HCT116 (cell line): ENCODE measurements at regions not wholly inside any gene's neighbourhood (a gene's known extent, or its start where the extent isn't known, plus 50 kb on each side); places are given as distances from the start of the nearest gene placed in this dataset.

Experiments used
- ATF3 ChIP-seq: IDR thresholded peaks from 2 replicates; pipeline ENCODE4 v1.6.1; 2012
- EZH2 ChIP-seq: fragments of 200-600 bp; sonication (generic); IDR thresholded peaks from 2 replicates; pipeline ENCODE4 v1.6.1; 2017; ENCODE audit warnings: antibody characterized with exemption, mixed run types
- EZH2phosphoT487 ChIP-seq: fragments of 200-600 bp; IDR thresholded peaks from 2 replicates; pipeline ENCODE4 v1.6.1; 2018; ENCODE audit warnings: antibody characterized with exemption, borderline replicate concordance
- JUND ChIP-seq: IDR thresholded peaks from 2 replicates; pipeline ENCODE4 v1.6.1; 2012
- POLR2A ChIP-seq: IDR thresholded peaks from 2 replicates; pipeline ENCODE4 v1.7.0; 2011; ENCODE audit warnings: borderline replicate concordance; ENCODE audit not compliant: insufficient read depth, insufficient read length; ENCODE audit errors: extremely low read depth
- POLR2AphosphoS5 ChIP-seq: IDR thresholded peaks from 2 replicates; pipeline ENCODE4 v1.6.1; 2011; ENCODE audit warnings: mild to moderate bottlenecking, low read depth, low read length, moderate library complexity
- RAD21 ChIP-seq: IDR thresholded peaks from 2 replicates; pipeline ENCODE4 v1.6.1; 2012; ENCODE audit warnings: low read depth, mild to moderate bottlenecking
- SIN3A ChIP-seq: IDR thresholded peaks from 2 replicates; pipeline ENCODE4 v1.6.1; 2012; ENCODE audit warnings: low read depth
- TCF7L2 ChIP-seq: IDR thresholded peaks from 2 replicates; pipeline ENCODE4 v1.7.0; 2011; ENCODE audit warnings: borderline replicate concordance, inconsistent platforms; ENCODE audit not compliant: insufficient read depth, insufficient read length; ENCODE audit errors: extremely low read depth
- ZBTB33 ChIP-seq: IDR thresholded peaks from 2 replicates; pipeline ENCODE4 v1.6.1; 2011; ENCODE audit warnings: mild to moderate bottlenecking, low read length, moderate library complexity; ENCODE audit not compliant: insufficient replicate concordance; ENCODE audit errors: extremely low read depth
- ZFX ChIP-seq: fragments of 450-650 bp; IDR thresholded peaks from 2 replicates; pipeline ENCODE4 v1.6.1; 2017
- TF ChIP-seq, protein P1 (sequence below): IDR thresholded peaks from 2 replicates; pipeline ENCODE4 v1.6.1; 2012; ENCODE audit warnings: low read depth
- TF ChIP-seq, protein P2 (sequence below), 3 experiments: fragments of 200-600 bp in 1 of 3; sonication (generic) in 1 of 3; IDR thresholded peaks in 2 of 3; conservative IDR thresholded peaks in 1 of 3; 2 replicates each; pipeline ENCODE4 v1.5.1; 2012 to 2017; ENCODE audit warnings: low read depth in 2 of 3, low read length in 2 of 3, antibody characterized with exemption in 1 of 3, borderline replicate concordance in 1 of 3, control low read depth in 1 of 3, mild to moderate bottlenecking in 1 of 3, mixed read lengths in 1 of 3, mixed run types in 1 of 3, moderate library complexity in 1 of 3; ENCODE audit not compliant: insufficient read depth in 1 of 3

DNA sequence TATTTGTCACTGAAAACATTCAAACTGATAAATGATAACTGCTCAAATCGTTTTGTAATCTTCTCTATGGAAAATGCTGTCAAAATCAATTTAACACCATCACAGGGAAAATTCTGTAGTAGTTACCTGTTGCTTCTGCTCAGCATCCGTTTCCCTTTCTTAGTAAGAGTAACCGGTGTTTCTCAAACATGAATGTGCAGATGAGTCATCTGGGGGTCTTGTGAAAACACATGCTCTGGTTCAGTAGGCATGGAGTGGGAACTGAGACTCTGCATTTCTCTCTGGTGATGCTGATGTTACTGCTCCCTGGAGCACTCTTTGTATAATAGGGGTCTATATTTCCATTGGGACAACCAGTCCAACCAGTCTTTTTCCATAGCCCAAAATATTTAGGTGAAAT lies 145.1 kb downstream of the SEMA6D start:
- TF ChIP-seq, protein P1, sequence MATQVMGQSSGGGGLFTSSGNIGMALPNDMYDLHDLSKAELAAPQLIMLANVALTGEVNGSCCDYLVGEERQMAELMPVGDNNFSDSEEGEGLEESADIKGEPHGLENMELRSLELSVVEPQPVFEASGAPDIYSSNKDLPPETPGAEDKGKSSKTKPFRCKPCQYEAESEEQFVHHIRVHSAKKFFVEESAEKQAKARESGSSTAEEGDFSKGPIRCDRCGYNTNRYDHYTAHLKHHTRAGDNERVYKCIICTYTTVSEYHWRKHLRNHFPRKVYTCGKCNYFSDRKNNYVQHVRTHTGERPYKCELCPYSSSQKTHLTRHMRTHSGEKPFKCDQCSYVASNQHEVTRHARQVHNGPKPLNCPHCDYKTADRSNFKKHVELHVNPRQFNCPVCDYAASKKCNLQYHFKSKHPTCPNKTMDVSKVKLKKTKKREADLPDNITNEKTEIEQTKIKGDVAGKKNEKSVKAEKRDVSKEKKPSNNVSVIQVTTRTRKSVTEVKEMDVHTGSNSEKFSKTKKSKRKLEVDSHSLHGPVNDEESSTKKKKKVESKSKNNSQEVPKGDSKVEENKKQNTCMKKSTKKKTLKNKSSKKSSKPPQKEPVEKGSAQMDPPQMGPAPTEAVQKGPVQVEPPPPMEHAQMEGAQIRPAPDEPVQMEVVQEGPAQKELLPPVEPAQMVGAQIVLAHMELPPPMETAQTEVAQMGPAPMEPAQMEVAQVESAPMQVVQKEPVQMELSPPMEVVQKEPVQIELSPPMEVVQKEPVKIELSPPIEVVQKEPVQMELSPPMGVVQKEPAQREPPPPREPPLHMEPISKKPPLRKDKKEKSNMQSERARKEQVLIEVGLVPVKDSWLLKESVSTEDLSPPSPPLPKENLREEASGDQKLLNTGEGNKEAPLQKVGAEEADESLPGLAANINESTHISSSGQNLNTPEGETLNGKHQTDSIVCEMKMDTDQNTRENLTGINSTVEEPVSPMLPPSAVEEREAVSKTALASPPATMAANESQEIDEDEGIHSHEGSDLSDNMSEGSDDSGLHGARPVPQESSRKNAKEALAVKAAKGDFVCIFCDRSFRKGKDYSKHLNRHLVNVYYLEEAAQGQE: no peak
- TF ChIP-seq SIN3A: no peak
- TF ChIP-seq, protein P2, sequence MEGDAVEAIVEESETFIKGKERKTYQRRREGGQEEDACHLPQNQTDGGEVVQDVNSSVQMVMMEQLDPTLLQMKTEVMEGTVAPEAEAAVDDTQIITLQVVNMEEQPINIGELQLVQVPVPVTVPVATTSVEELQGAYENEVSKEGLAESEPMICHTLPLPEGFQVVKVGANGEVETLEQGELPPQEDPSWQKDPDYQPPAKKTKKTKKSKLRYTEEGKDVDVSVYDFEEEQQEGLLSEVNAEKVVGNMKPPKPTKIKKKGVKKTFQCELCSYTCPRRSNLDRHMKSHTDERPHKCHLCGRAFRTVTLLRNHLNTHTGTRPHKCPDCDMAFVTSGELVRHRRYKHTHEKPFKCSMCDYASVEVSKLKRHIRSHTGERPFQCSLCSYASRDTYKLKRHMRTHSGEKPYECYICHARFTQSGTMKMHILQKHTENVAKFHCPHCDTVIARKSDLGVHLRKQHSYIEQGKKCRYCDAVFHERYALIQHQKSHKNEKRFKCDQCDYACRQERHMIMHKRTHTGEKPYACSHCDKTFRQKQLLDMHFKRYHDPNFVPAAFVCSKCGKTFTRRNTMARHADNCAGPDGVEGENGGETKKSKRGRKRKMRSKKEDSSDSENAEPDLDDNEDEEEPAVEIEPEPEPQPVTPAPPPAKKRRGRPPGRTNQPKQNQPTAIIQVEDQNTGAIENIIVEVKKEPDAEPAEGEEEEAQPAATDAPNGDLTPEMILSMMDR (IDR thresholded peaks at IDR 0.05 in 2 of 3, conservative IDR thresholded peaks at IDR 0.05 in 1 of 3; ENCODE audit: borderline replicate concordance in 1 of 3, insufficient read depth in 1 of 3, low read depth in 2 of 3, low read length in 2 of 3): no peak
- no peak for TF ChIP-seq EZH2
- TF ChIP-seq RAD21: no peak
- TF ChIP-seq EZH2phosphoT487: no peak
- TF ChIP-seq ZBTB33: no peak
- no peak for TF ChIP-seq POLR2A
- TF ChIP-seq POLR2AphosphoS5: no peak
- no peak for TF ChIP-seq ATF3
- TF ChIP-seq ZFX: no peak
- no peak for TF ChIP-seq JUND
- no peak for TF ChIP-seq TCF7L2
